HCT116 (cell line): ENCODE measurements at regions not wholly inside any gene's neighbourhood (a gene's known extent, or its start where the extent isn't known, plus 50 kb on each side); places are given as distances from the start of the nearest gene placed in this dataset.

Experiments
- ATAC-seq: fragments of 200-7000 bp; cut with Tn5 transposase; 2 replicates; pipeline ENCODE4 v1.9.1; 2020; ENCODE audit warnings: mild to moderate bottlenecking, moderate library complexity
- BruUV-seq: library from RNA; stranded (reverse); fragments of 400-500 nt; replicated peaks from 2 replicates; lab custom pipeline; 2021; lab: Mats Ljungman, UMichigan
- CTCF ChIA-PET: fragments of 300-600 bp; sonication (Branson Sonifier 250); formaldehyde crosslinking; loops from one replicate; lab custom pipeline; 2021; ENCODE audit warnings: antibody characterized with exemption; lab: Charles Lee
- POLR2A ChIA-PET: fragments of 300-600, 350-600 bp; sonication (Branson Sonifier 250); formaldehyde crosslinking; loops from one replicate; lab custom pipeline; 2021; ENCODE audit warnings: antibody characterized with exemption; lab: Charles Lee
- RAD21 ChIA-PET, 2 experiments: fragments of 300-600 bp; sonication (Branson Sonifier 250); formaldehyde crosslinking; loops; one replicate each; lab custom pipeline; 2023; ENCODE audit warnings: low total read pairs in 2 of 2; ENCODE audit not compliant: uncharacterized antibody in 2 of 2, unreplicated experiment in 2 of 2, low non-redundant PET in 1 of 2; lab: Charles Lee
- DNase-seq: peaks from one replicate; pipeline ENCODE4 v3.0.0-alpha.2; 2010; ENCODE audit warnings: low read depth, low spot score
- H2AFZ ChIP-seq: fragments of 200-600 bp; shearing (Covaris generic), sonication (generic); 2 replicates; pipeline ENCODE4 v1.6.1; 2017; ENCODE audit warnings: low read depth, mixed run types, mixed read lengths, antibody characterized with exemption, low read length; ENCODE audit not compliant: poor library complexity, severe bottlenecking
- H3K27ac ChIP-seq: 2 replicates; pipeline ENCODE4 v1.5.1; 2012; ENCODE audit warnings: low read depth, low read length
- H3K27me3 ChIP-seq: fragments of 200-600 bp; sonication (generic); 2 replicates; pipeline ENCODE4 v1.6.1; 2016; ENCODE audit warnings: mixed run types, low read length, mixed read lengths; ENCODE audit not compliant: insufficient read depth
- H3K36me3 ChIP-seq, 2 experiments: fragments of 200-500 bp in 1 of 2; fragments of 200-600 bp in 1 of 2; sonication (Bioruptor generic) in 1 of 2; sonication (generic) in 1 of 2; 2 replicates each; pipeline versions ENCODE4 v1.5.1 to v1.6.1; 2014 to 2016; ENCODE audit warnings: low read length in 2 of 2, inconsistent platforms in 1 of 2, mixed read lengths in 1 of 2, mixed run types in 1 of 2; ENCODE audit not compliant: insufficient read depth in 2 of 2, control insufficient read depth in 1 of 2
- H3K4me1 ChIP-seq, 2 experiments: fragments of 200-600 bp in 1 of 2; sonication (generic) in 1 of 2; 2 replicates each; pipeline versions ENCODE4 v1.5.1 to v1.6.1; 2012 to 2017; ENCODE audit warnings: low read length in 2 of 2, inconsistent platforms in 1 of 2, mild to moderate bottlenecking in 1 of 2, mixed read lengths in 1 of 2, mixed run types in 1 of 2, moderate library complexity in 1 of 2; ENCODE audit not compliant: insufficient read depth in 2 of 2, control insufficient read depth in 1 of 2
- H3K4me2 ChIP-seq: fragments of 200-600 bp; sonication (generic); 2 replicates; pipeline ENCODE4 v1.6.1; 2017; ENCODE audit warnings: mixed run types, low read length, mixed read lengths
- H3K4me3 ChIP-seq, 2 experiments: fragments of 200-600 bp in 1 of 2; sonication (generic) in 1 of 2; replicated peaks in 1 of 2; 2 replicates each; pipeline ENCODE4 v1.5.1; 2011 to 2016; ENCODE audit warnings: low read length in 2 of 2, control low read depth in 1 of 2, low read depth in 1 of 2, mild to moderate bottlenecking in 1 of 2, mixed read lengths in 1 of 2, mixed run types in 1 of 2
- H3K79me2 ChIP-seq: fragments of 200-600 bp; sonication (generic); 2 replicates; pipeline ENCODE4 v1.6.1; 2017; ENCODE audit warnings: mild to moderate bottlenecking, mixed run types, low read length, moderate library complexity, mixed read lengths; ENCODE audit not compliant: insufficient read depth
- H3K9ac ChIP-seq: fragments of 200-600 bp; sonication (generic); 2 replicates; pipeline ENCODE4 v1.6.1; 2016; ENCODE audit warnings: low read length, mixed read lengths
- H3K9me2 ChIP-seq: fragments of 200-600 bp; sonication (generic), shearing (Covaris generic); 2 replicates; pipeline ENCODE4 v1.6.1; 2017; ENCODE audit warnings: mixed run types, mild to moderate bottlenecking, moderate library complexity; ENCODE audit not compliant: insufficient read depth
- H3K9me3 ChIP-seq, 2 experiments: fragments of 200-500 bp in 1 of 2; fragments of 200-600 bp in 1 of 2; sonication (Bioruptor generic) in 1 of 2; sonication (generic) in 1 of 2; 2 replicates each; pipeline ENCODE4 v1.6.1; 2014 to 2017; ENCODE audit warnings: low read length in 2 of 2, mixed read lengths in 2 of 2, inconsistent platforms in 1 of 2, low read depth in 1 of 2, mild to moderate bottlenecking in 1 of 2, mixed run types in 1 of 2, moderate library complexity in 1 of 2; ENCODE audit not compliant: control insufficient read depth in 1 of 2, insufficient read depth in 1 of 2
- H4K20me1 ChIP-seq: fragments of 200-600 bp; sonication (generic), shearing (Covaris generic); 2 replicates; pipeline ENCODE4 v1.6.1; 2017; ENCODE audit warnings: mixed run types, mild to moderate bottlenecking, moderate library complexity; ENCODE audit not compliant: insufficient read depth
- CEBPB ChIP-seq: IDR thresholded peaks from 2 replicates; pipeline ENCODE4 v1.6.1; 2012; ENCODE audit warnings: low read depth
- ELF1 ChIP-seq: IDR thresholded peaks from 2 replicates; pipeline ENCODE4 v1.6.1; 2012; ENCODE audit warnings: low read depth, borderline replicate concordance
- JUND ChIP-seq: IDR thresholded peaks from 2 replicates; pipeline ENCODE4 v1.6.1; 2012
- POLR2AphosphoS5 ChIP-seq: IDR thresholded peaks from 2 replicates; pipeline ENCODE4 v1.6.1; 2011; ENCODE audit warnings: mild to moderate bottlenecking, low read depth, low read length, moderate library complexity
- RAD21 ChIP-seq: IDR thresholded peaks from 2 replicates; pipeline ENCODE4 v1.6.1; 2012; ENCODE audit warnings: low read depth, mild to moderate bottlenecking
- SP1 ChIP-seq: IDR thresholded peaks from 2 replicates; pipeline ENCODE4 v1.6.1; 2012; ENCODE audit warnings: low read depth
- SRF ChIP-seq: IDR thresholded peaks from 2 replicates; pipeline ENCODE4 v1.6.1; 2012; ENCODE audit warnings: low read depth
- TCF7L2 ChIP-seq: IDR thresholded peaks from 2 replicates; pipeline ENCODE4 v1.7.0; 2011; ENCODE audit warnings: borderline replicate concordance, inconsistent platforms; ENCODE audit not compliant: insufficient read depth, insufficient read length; ENCODE audit errors: extremely low read depth
- YY1 ChIP-seq: IDR thresholded peaks from 2 replicates; pipeline ENCODE4 v1.6.1; 2011; ENCODE audit warnings: low read length, low read depth, moderate library complexity, mild to moderate bottlenecking; ENCODE audit not compliant: insufficient replicate concordance; ENCODE audit errors: extremely low read depth
- ZBTB33 ChIP-seq: IDR thresholded peaks from 2 replicates; pipeline ENCODE4 v1.6.1; 2011; ENCODE audit warnings: mild to moderate bottlenecking, low read length, moderate library complexity; ENCODE audit not compliant: insufficient replicate concordance; ENCODE audit errors: extremely low read depth
- ZFX ChIP-seq: fragments of 450-650 bp; IDR thresholded peaks from 2 replicates; pipeline ENCODE4 v1.6.1; 2017
- intact Hi-C: fragments of 100-400 bp; cut with micrococcal nuclease; formaldehyde crosslinking; loops from 2 replicates; pipeline ENCODE4 v1.10.0; 2022
- TF ChIP-seq, protein P1 (sequence below): IDR thresholded peaks from 2 replicates; pipeline ENCODE4 v1.6.1; 2012; ENCODE audit warnings: low read depth

DNA sequence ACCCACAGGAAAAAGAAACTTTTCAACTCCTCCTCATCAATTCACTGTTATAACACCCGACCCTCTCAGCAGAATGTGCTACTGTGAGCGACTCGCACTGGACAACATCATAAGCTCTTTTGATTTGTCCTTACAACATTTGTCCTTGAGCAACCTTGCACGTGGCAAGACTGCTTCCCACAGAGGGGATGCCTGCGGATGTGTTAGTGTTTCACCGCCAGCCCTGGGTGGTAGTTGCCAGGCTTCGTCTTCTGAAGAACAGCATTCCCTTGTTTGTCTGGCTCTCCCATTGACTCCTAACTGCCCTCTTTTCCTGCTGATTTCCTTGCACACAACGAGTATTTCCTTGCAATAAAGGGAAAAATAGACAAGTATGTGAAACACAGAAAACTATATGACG lies 111.4 kb upstream of the SLC7A1 start:
- no peak for ATAC-seq
- Histone ChIP-seq H3K36me3 (no peaks in the 10 kb centered on the region), H4K20me1 (no peaks in the 10 kb centered on the region), H2AFZ (no peak overlapping the region), H3K27me3 (peaks cover 11% of the 10 kb centered on the region; the same call in 1 of the 2 replicates), H3K79me2 (no peaks in the 10 kb centered on the region), H3K4me3 (no peak overlapping the region), H3K9me2 (no peaks in the 10 kb centered on the region), H3K4me1 (peaks cover 0 to 10% of the 10 kb centered on the region in 2 experiments; a peak in 1 of 4 replicates), H3K9me3 (no peaks in the 10 kb centered on the region), H3K9ac (no peak overlapping the region), H3K27ac (no peak overlapping the region), H3K4me2 (no peak overlapping the region)
- TF ChIP-seq SRF = no peak
- no peak for TF ChIP-seq ZBTB33
- no peak for TF ChIP-seq JUND
- TF ChIP-seq, protein P1, sequence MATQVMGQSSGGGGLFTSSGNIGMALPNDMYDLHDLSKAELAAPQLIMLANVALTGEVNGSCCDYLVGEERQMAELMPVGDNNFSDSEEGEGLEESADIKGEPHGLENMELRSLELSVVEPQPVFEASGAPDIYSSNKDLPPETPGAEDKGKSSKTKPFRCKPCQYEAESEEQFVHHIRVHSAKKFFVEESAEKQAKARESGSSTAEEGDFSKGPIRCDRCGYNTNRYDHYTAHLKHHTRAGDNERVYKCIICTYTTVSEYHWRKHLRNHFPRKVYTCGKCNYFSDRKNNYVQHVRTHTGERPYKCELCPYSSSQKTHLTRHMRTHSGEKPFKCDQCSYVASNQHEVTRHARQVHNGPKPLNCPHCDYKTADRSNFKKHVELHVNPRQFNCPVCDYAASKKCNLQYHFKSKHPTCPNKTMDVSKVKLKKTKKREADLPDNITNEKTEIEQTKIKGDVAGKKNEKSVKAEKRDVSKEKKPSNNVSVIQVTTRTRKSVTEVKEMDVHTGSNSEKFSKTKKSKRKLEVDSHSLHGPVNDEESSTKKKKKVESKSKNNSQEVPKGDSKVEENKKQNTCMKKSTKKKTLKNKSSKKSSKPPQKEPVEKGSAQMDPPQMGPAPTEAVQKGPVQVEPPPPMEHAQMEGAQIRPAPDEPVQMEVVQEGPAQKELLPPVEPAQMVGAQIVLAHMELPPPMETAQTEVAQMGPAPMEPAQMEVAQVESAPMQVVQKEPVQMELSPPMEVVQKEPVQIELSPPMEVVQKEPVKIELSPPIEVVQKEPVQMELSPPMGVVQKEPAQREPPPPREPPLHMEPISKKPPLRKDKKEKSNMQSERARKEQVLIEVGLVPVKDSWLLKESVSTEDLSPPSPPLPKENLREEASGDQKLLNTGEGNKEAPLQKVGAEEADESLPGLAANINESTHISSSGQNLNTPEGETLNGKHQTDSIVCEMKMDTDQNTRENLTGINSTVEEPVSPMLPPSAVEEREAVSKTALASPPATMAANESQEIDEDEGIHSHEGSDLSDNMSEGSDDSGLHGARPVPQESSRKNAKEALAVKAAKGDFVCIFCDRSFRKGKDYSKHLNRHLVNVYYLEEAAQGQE = no peak
- no peak for TF ChIP-seq TCF7L2
- no peak for TF ChIP-seq ELF1
- no peak for TF ChIP-seq RAD21
- TF ChIP-seq ZFX = no peak
- no peak for TF ChIP-seq POLR2AphosphoS5
- TF ChIP-seq SP1 = no peak
- TF ChIP-seq YY1 = no peak
- no peak for TF ChIP-seq CEBPB
- RAD21 ChIA-PET = interaction anchor here (1.1 to 1.6 kb wide), 2 partner anchors 198 to 199 kb away, joined by 3 to 7 read pairs; no protein-coding TSS in a partner anchor
- DNase-seq = no peak
- intact Hi-C loops = loop anchor here (5.0 kb wide), 1 partner anchor 900 kb away; no protein-coding TSS in a partner anchor
- POLR2A ChIA-PET = no interaction called here
- CTCF ChIA-PET = interaction anchor here (1.8 to 2.4 kb wide), 3 partner anchors 199 to 234 kb away, joined by 10 to 25 read pairs (median 13); no protein-coding TSS in a partner anchor
- no TSS peak for BruUV-seq
